SU-DHL-6 (cell line): ENCODE measurements at regions not wholly inside any gene's neighbourhood (a gene's known extent, or its start where the extent isn't known, plus 50 kb on each side); places are given as distances from the start of the nearest gene placed in this dataset.

ENCODE experiments used
- EZH2phosphoT487 ChIP-seq: fragments of 200-600 bp; sonication (generic), shearing (Covaris generic); conservative IDR thresholded peaks from 2 replicates; pipeline ENCODE4 v1.6.1; 2018; ENCODE audit warnings: mild to moderate bottlenecking, antibody characterized with exemption, low read length, moderate library complexity, mixed read lengths
- TF ChIP-seq, protein P1 (sequence below): fragments of 200-600 bp; sonication (generic); IDR thresholded peaks from one replicate; pipeline ENCODE4 v1.5.1; 2017; ENCODE audit warnings: antibody characterized with exemption, mild to moderate bottlenecking, low read length, moderate library complexity; ENCODE audit not compliant: insufficient read depth, poor library complexity, severe bottlenecking

DNA sequence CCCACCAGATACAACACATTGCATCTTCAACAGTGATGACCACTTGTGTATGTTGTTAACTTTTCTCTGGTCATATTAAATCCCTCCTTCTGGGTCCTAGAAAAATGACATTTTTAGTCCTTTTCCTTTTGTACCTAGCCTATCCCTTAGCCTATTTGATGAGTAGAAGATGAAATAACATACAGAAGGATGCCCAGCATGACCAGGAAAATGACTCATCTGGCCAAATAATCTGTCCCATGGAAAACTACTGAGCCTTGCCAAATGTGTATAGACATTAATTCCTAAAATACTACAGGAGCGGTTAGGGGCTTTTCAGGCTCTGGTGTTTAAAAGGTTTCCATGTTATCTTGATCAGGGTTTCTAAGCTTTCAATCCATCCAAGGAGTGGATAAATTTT lies 129.0 kb upstream of the KCNIP4 start:
- TF ChIP-seq, protein P1, sequence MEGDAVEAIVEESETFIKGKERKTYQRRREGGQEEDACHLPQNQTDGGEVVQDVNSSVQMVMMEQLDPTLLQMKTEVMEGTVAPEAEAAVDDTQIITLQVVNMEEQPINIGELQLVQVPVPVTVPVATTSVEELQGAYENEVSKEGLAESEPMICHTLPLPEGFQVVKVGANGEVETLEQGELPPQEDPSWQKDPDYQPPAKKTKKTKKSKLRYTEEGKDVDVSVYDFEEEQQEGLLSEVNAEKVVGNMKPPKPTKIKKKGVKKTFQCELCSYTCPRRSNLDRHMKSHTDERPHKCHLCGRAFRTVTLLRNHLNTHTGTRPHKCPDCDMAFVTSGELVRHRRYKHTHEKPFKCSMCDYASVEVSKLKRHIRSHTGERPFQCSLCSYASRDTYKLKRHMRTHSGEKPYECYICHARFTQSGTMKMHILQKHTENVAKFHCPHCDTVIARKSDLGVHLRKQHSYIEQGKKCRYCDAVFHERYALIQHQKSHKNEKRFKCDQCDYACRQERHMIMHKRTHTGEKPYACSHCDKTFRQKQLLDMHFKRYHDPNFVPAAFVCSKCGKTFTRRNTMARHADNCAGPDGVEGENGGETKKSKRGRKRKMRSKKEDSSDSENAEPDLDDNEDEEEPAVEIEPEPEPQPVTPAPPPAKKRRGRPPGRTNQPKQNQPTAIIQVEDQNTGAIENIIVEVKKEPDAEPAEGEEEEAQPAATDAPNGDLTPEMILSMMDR: no peak
- TF ChIP-seq EZH2phosphoT487: no peak
